H9 (cell line): ENCODE measurements at regions not wholly inside any gene's neighbourhood (a gene's known extent, or its start where the extent isn't known, plus 50 kb on each side); places are given as distances from the start of the nearest gene placed in this dataset.

Experiments used
- DNase-seq: peaks from one replicate; pipeline ENCODE4 v3.0.0-alpha.2; 2017
- H2AFZ ChIP-seq: one replicate; pipeline ENCODE4 v1.6.1; 2013; ENCODE audit warnings: mild to moderate bottlenecking, low read length, control low read depth, moderate library complexity
- H2AK5ac ChIP-seq: 2 replicates; pipeline ENCODE4 v1.6.1; 2013; ENCODE audit warnings: low read length, control low read depth, mixed read lengths; ENCODE audit not compliant: insufficient read length
- H2BK120ac ChIP-seq: one replicate; pipeline ENCODE4 v1.6.1; 2013; ENCODE audit warnings: low read depth, mild to moderate bottlenecking, low read length, control low read depth, inconsistent platforms; ENCODE audit not compliant: poor library complexity, severe bottlenecking
- H2BK12ac ChIP-seq: 2 replicates; pipeline ENCODE4 v1.6.1; 2013; ENCODE audit warnings: low read length, control low read depth, mixed read lengths, low read depth; ENCODE audit not compliant: insufficient read length
- H2BK15ac ChIP-seq: 2 replicates; pipeline ENCODE4 v1.6.1; 2013; ENCODE audit warnings: low read depth, low read length, control low read depth
- H2BK20ac ChIP-seq: one replicate; pipeline ENCODE4 v1.6.1; 2013; ENCODE audit warnings: low read depth, mild to moderate bottlenecking, low read length, control low read depth, inconsistent platforms; ENCODE audit not compliant: poor library complexity, severe bottlenecking
- H2BK5ac ChIP-seq: 2 replicates; pipeline ENCODE4 v1.6.1; 2013; ENCODE audit warnings: low read length, control low read depth, mixed read lengths; ENCODE audit not compliant: insufficient read length
- H3K14ac ChIP-seq: 2 replicates; pipeline ENCODE4 v1.6.1; 2013; ENCODE audit warnings: low read length, control low read depth; ENCODE audit not compliant: insufficient read depth
- H3K18ac ChIP-seq: 2 replicates; pipeline ENCODE4 v1.6.1; 2013; ENCODE audit warnings: low read depth, mild to moderate bottlenecking, mixed read lengths, low read length, control low read depth; ENCODE audit not compliant: insufficient read length
- H3K23ac ChIP-seq: 2 replicates; pipeline ENCODE4 v1.6.1; 2013; ENCODE audit warnings: low read length, control low read depth, mixed read lengths, low read depth; ENCODE audit not compliant: insufficient read length
- H3K23me2 ChIP-seq: 2 replicates; pipeline ENCODE4 v1.6.1; 2013; ENCODE audit warnings: low read depth, mild to moderate bottlenecking, mixed read lengths, low read length, control low read depth; ENCODE audit not compliant: insufficient read length, poor library complexity, severe bottlenecking
- H3K27ac ChIP-seq: 2 replicates; pipeline ENCODE4 v1.5.1; 2013; ENCODE audit warnings: low read length, control low read depth, mixed read lengths, low read depth; ENCODE audit not compliant: insufficient read length
- H3K27me3 ChIP-seq: 2 replicates; pipeline ENCODE4 v1.6.1; 2013; ENCODE audit warnings: low read length, control low read depth, inconsistent platforms; ENCODE audit not compliant: insufficient read depth
- H3K4ac ChIP-seq: 2 replicates; pipeline ENCODE4 v1.6.1; 2013; ENCODE audit warnings: low read depth, mild to moderate bottlenecking, control low read depth, inconsistent platforms, low read length, moderate library complexity
- H3K4me1 ChIP-seq: 2 replicates; pipeline ENCODE4 v1.6.1; 2013; ENCODE audit warnings: low read length, control low read depth, inconsistent platforms; ENCODE audit not compliant: insufficient read depth
- H3K4me2 ChIP-seq: 2 replicates; pipeline ENCODE4 v1.6.1; 2013; ENCODE audit warnings: low read length, control low read depth, mixed read lengths; ENCODE audit not compliant: insufficient read length, insufficient read depth
- H3K56ac ChIP-seq: 2 replicates; pipeline ENCODE4 v1.6.1; 2013; ENCODE audit warnings: low read depth, mild to moderate bottlenecking, mixed read lengths, low read length, control low read depth; ENCODE audit not compliant: insufficient read length
- H3K79me1 ChIP-seq: 2 replicates; pipeline ENCODE4 v1.6.1; 2013; ENCODE audit warnings: low read depth, mild to moderate bottlenecking, moderate library complexity, low read length, control low read depth, inconsistent platforms; ENCODE audit not compliant: insufficient read depth, poor library complexity, severe bottlenecking
- H3K79me2 ChIP-seq: 2 replicates; pipeline ENCODE4 v1.6.1; 2013; ENCODE audit warnings: low read length, control low read depth, inconsistent platforms; ENCODE audit not compliant: insufficient read depth
- H3K9ac ChIP-seq: 2 replicates; pipeline ENCODE4 v1.6.1; 2013; ENCODE audit warnings: low read length, control low read depth, mixed read lengths; ENCODE audit not compliant: insufficient read length; ENCODE audit errors: extremely low read depth
- H3K9me3 ChIP-seq: one replicate; pipeline ENCODE4 v1.6.1; 2013; ENCODE audit warnings: low read depth, low read length, inconsistent platforms; ENCODE audit not compliant: control insufficient read depth
- H3T11ph ChIP-seq: one replicate; pipeline ENCODE4 v1.6.1; 2013; ENCODE audit warnings: mild to moderate bottlenecking, low read length, control low read depth, inconsistent platforms
- H4K20me1 ChIP-seq: one replicate; pipeline ENCODE4 v1.6.1; 2013; ENCODE audit not compliant: control insufficient read depth, insufficient read length, insufficient read depth
- H4K5ac ChIP-seq: 2 replicates; pipeline ENCODE4 v1.6.1; 2013; ENCODE audit warnings: low read depth, mild to moderate bottlenecking, mixed read lengths, low read length, control low read depth; ENCODE audit not compliant: insufficient read length
- H4K8ac ChIP-seq: replicated peaks from 2 replicates; pipeline ENCODE4 v1.6.1; 2013; ENCODE audit warnings: low read length, control low read depth, mixed read lengths, low read depth; ENCODE audit not compliant: insufficient read length
- H4K91ac ChIP-seq: 2 replicates; pipeline ENCODE4 v1.6.1; 2013; ENCODE audit warnings: low read depth, mild to moderate bottlenecking, moderate library complexity, mixed read lengths, low read length, control low read depth; ENCODE audit not compliant: insufficient read length
- H3K27ac Mint-ChIP-seq, 3 experiments: 2 replicates in 2 of 3; 3 replicates in 1 of 3; pipeline ENCODE4 v1.8.0; 2020 to 2021; ENCODE audit warnings: mixed read lengths in 3 of 3, mild to moderate bottlenecking in 1 of 3, moderate library complexity in 1 of 3
- H3K27me3 Mint-ChIP-seq: 2 replicates; pipeline ENCODE4 v1.8.0; 2021; ENCODE audit warnings: low read depth, mild to moderate bottlenecking, moderate library complexity, mixed read lengths
- H3K36me3 Mint-ChIP-seq, 3 experiments: 2 replicates in 2 of 3; 3 replicates in 1 of 3; pipeline ENCODE4 v1.8.0; 2020 to 2021; ENCODE audit warnings: low read depth in 3 of 3, mixed read lengths in 3 of 3; ENCODE audit not compliant: insufficient read depth in 1 of 3
- H3K4me1 Mint-ChIP-seq, 2 experiments: 2 replicates each; pipeline ENCODE4 v1.8.0; 2020; ENCODE audit warnings: mixed read lengths in 2 of 2
- H3K4me3 Mint-ChIP-seq, 2 experiments: 2 replicates in 1 of 2; 3 replicates in 1 of 2; pipeline ENCODE4 v1.8.0; 2020 to 2021; ENCODE audit warnings: mild to moderate bottlenecking in 2 of 2, mixed read lengths in 2 of 2, moderate library complexity in 1 of 2
- H3K9me3 Mint-ChIP-seq, 2 experiments: 2 replicates in 1 of 2; 3 replicates in 1 of 2; pipeline ENCODE4 v1.8.0; 2020; ENCODE audit warnings: mild to moderate bottlenecking in 2 of 2, mixed read lengths in 2 of 2, moderate library complexity in 1 of 2
- WGBS: extraction: QIAGEN DNeasy Blood & Tissue Kit; methylation state at CpG from one replicate; pipeline ENCODE4 v1.1.7; 2013; ENCODE audit warnings: missing lambda C conversion rate, low lambda C conversion rate, mixed read lengths; ENCODE audit not compliant: insufficient read length; ENCODE audit errors: extremely low coverage; 5-methylcytosine and 5-hydroxymethylcytosine counted together
- TF ChIP-seq, protein P1 (sequence below): fragments of 200-600 bp; sonication (generic); conservative IDR thresholded peaks from 3 replicates; pipeline ENCODE4 v1.8.0; 2021; ENCODE audit warnings: antibody characterized with exemption, mild to moderate bottlenecking

- H4K8ac ChIP-seq: no peak overlapping the region
- H3K4me1 Mint-ChIP-seq: peaks cover 0 to 3% of the 10 kb centered on the region in 2 experiments; a peak in 1 of 4 replicates
- no peak overlapping the region for H2BK120ac ChIP-seq
- no peaks in the 10 kb centered on the region for H4K20me1 ChIP-seq
- no peak overlapping the region for H2AFZ ChIP-seq
- no peak overlapping the region for H2BK5ac ChIP-seq
- no peak overlapping the region for H3K27ac ChIP-seq
- no peak overlapping the region for H2AK5ac ChIP-seq
- no peak overlapping the region for H3K56ac ChIP-seq
- H2BK12ac ChIP-seq: no peak overlapping the region
- no peaks in the 10 kb centered on the region for H3K4me1 ChIP-seq
- no peak overlapping the region for H4K91ac ChIP-seq
- no peaks in the 10 kb centered on the region for H3K23me2 ChIP-seq
- no peak overlapping the region for H2BK20ac ChIP-seq
- H3K36me3 Mint-ChIP-seq: no peaks in the 10 kb centered on the region
- no peaks in the 10 kb centered on the region for H3K9me3 ChIP-seq
- H3K18ac ChIP-seq: no peak overlapping the region
- no peak overlapping the region for H4K5ac ChIP-seq
- no peak overlapping the region for H3K23ac ChIP-seq
- no peak overlapping the region for H3K27ac Mint-ChIP-seq
- no peaks in the 10 kb centered on the region for H3K27me3 ChIP-seq
- no peaks in the 10 kb centered on the region for H3K79me2 ChIP-seq
- no peak overlapping the region for H3K14ac ChIP-seq
- no CpG with 5 or more reads among the region's 4 CpGs for WGBS
- no peaks in the 10 kb centered on the region for H3K9me3 Mint-ChIP-seq
- no peak overlapping the region for H3T11ph ChIP-seq
- TF ChIP-seq, protein P1, sequence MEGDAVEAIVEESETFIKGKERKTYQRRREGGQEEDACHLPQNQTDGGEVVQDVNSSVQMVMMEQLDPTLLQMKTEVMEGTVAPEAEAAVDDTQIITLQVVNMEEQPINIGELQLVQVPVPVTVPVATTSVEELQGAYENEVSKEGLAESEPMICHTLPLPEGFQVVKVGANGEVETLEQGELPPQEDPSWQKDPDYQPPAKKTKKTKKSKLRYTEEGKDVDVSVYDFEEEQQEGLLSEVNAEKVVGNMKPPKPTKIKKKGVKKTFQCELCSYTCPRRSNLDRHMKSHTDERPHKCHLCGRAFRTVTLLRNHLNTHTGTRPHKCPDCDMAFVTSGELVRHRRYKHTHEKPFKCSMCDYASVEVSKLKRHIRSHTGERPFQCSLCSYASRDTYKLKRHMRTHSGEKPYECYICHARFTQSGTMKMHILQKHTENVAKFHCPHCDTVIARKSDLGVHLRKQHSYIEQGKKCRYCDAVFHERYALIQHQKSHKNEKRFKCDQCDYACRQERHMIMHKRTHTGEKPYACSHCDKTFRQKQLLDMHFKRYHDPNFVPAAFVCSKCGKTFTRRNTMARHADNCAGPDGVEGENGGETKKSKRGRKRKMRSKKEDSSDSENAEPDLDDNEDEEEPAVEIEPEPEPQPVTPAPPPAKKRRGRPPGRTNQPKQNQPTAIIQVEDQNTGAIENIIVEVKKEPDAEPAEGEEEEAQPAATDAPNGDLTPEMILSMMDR: no peak
- no peak overlapping the region for H3K4me3 Mint-ChIP-seq
- H2BK15ac ChIP-seq: no peak overlapping the region
- no peak overlapping the region for H3K4ac ChIP-seq
- no peaks in the 10 kb centered on the region for H3K79me1 ChIP-seq
- DNase-seq: no peak
- peaks cover 4% of the 10 kb centered on the region; the same call in 1 of the 2 replicates for H3K27me3 Mint-ChIP-seq
- H3K4me2 ChIP-seq: no peak overlapping the region
- H3K9ac ChIP-seq: no peak overlapping the region
These were observed 191.1 kb downstream of the TTLL2 start for GRCh38 chr6:167515873-167516507.
